ENCODE measurements at regions not wholly inside any gene's neighbourhood (a gene's known extent, or its start where the extent isn't known, plus 50 kb on each side); places are given as distances from the start of the nearest gene placed in this dataset.
A peak's percentile ranks its signal among the peaks of the same experiment; 100 is the strongest.
"Not testable (repeated sequence)": the region's sequence is repeated elsewhere in the genome, so short reads cannot be mapped to it uniquely, and the experiment has no call there.

DNA sequence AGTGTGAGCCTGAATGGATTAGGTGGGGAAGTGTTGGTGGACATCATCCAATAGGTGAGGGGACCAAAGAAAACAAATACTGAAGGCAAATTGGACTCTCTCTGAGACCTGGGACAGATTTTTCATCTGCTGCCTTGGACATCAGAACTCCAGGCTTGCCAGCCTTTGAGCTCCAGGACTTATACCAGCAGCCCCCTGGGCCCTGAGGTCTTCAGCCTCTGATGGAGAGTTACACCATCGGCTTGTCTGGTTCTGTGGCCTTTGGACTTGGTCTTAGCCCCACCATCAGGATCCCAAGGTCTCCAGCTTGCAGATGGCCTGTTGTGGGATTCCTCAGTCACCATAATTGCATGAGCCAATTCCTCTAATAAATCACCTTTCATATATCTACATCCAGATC, 80.8 kb upstream of the SLC8A3 start:
- TF ChIP-seq, protein P1, sequence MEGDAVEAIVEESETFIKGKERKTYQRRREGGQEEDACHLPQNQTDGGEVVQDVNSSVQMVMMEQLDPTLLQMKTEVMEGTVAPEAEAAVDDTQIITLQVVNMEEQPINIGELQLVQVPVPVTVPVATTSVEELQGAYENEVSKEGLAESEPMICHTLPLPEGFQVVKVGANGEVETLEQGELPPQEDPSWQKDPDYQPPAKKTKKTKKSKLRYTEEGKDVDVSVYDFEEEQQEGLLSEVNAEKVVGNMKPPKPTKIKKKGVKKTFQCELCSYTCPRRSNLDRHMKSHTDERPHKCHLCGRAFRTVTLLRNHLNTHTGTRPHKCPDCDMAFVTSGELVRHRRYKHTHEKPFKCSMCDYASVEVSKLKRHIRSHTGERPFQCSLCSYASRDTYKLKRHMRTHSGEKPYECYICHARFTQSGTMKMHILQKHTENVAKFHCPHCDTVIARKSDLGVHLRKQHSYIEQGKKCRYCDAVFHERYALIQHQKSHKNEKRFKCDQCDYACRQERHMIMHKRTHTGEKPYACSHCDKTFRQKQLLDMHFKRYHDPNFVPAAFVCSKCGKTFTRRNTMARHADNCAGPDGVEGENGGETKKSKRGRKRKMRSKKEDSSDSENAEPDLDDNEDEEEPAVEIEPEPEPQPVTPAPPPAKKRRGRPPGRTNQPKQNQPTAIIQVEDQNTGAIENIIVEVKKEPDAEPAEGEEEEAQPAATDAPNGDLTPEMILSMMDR (conservative IDR thresholded peaks at IDR 0.05; ENCODE audit: control insufficient read depth, insufficient read depth, low read depth, low read length), result no peak
- no peak overlapping the region for H3K4me3 ChIP-seq (ENCODE audit: control insufficient read depth, low read depth, low read length)
- no peak for DNase-seq (ENCODE audit: low read depth)

DNA sequence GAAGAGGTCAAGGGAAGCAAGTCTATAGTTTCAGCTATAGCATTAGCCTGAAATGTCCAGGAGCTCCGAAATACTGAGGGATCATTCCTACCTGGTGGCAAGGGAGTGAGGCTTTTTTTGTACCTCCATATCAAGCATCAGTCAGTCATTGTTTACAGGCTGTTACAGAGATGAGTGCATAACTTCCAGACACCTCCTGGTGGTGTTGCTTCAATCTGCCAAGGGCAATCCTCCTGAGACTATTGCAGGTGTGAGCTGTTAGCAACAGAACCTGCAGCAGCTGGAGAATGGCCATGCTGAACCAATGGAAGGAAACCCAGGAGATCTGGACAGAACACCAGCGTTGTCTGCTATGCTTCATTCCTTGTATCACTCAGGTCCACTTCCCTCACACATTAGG, 80.0 kb upstream of the SLC8A3 start:
- TF ChIP-seq, protein P1 (conservative IDR thresholded peaks at IDR 0.05; ENCODE audit: control insufficient read depth, insufficient read depth, low read depth, low read length), result no peak
- no peak for DNase-seq (ENCODE audit: low read depth)
- no peak overlapping the region for H3K4me3 ChIP-seq (ENCODE audit: control insufficient read depth, low read depth, low read length)

DNA sequence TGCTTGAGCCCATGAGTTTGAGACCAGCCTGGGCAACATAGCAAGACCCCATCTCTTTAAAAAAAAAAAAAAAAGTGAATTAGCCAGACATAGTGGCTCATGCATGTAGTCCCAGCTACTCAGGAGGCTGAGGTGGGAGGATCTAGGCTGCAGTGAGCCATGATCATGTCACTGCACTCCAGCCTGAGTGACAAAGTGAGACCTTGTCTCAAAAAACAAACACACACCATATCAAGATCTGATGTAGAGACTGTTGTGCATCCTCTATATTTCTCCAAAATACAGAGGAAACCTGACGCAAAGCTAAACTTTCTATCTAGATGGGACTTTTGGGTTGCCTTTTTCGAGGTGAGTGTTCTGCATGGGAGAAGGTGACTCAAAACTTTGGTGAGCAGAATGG, 77.4 kb upstream of the SLC8A3 start:
- TF ChIP-seq, protein P1 (conservative IDR thresholded peaks at IDR 0.05; ENCODE audit: control insufficient read depth, insufficient read depth, low read depth, low read length), result no peak
- H3K4me3 ChIP-seq (ENCODE audit: control insufficient read depth, low read depth, low read length), result no peak overlapping the region
- DNase-seq (ENCODE audit: low read depth), result no peak

DNA sequence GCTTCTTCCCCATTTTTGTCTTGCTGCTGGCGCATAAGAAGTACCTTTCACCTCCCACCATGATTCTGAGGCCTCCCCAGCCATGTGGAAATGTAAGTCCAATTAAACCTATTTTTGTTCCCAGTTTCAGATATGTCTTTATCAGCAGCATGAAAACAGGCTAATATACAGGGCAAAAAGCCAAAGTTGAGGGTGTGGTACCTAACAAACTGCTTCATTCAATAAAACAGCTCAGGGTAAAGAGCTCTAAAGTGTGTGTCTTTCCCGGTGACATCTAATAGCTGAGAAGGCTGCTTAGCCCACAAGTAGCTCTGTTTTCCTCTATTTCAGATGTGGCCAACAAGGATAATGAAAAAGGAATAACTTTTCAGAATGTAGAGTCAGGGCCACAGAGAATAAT, 76.7 kb upstream of the SLC8A3 start:
- TF ChIP-seq, protein P1 (conservative IDR thresholded peaks at IDR 0.05; ENCODE audit: control insufficient read depth, insufficient read depth, low read depth, low read length), result no peak
- DNase-seq (ENCODE audit: low read depth), result no peak
- H3K4me3 ChIP-seq (ENCODE audit: control insufficient read depth, low read depth, low read length), result no peak overlapping the region

DNA sequence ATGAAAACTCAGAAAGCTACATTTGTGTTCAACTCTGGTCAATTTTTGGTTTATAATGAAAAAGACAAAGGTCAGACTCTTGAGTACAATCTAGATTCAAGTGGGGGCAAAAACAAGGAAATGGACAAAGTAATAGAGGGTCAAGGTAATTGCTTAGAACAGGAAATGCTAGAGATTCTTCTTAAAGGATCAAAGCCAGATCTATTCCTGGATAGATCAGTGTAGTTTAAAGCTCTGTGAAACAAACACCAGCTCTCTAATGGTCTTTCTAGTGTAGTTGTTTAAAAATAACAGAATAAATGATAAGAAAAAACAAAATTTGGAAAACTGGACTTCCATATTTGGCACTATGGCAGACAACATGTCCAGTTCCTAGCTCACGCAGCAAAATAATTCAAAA, 70.7 kb upstream of the SLC8A3 start:
- DNase-seq (ENCODE audit: low read depth), result no peak
- TF ChIP-seq, protein P1 (conservative IDR thresholded peaks at IDR 0.05; ENCODE audit: control insufficient read depth, insufficient read depth, low read depth, low read length), result no peak
- no peak overlapping the region for H3K4me3 ChIP-seq (ENCODE audit: control insufficient read depth, low read depth, low read length)

DNA sequence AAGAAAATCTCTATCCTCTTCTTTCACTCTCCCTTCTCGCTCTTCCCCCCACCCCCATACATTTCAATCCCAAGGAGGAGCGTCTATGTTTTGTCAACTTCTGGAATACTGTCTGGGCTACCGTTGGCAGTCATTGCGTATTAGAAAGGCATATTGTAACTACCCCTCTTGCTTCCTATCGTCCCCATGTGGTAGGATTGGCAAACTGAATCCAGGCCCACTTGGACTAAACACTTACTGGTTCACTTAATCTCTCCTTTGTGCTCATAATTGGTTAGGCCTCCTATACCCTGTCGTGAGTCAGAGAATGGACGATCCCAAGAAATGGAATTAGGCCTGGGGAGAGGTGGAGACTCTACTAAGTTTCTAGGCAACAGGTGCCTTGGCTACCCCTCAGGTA, 68.8 kb upstream of the SLC8A3 start:
- TF ChIP-seq, protein P1 (conservative IDR thresholded peaks at IDR 0.05; ENCODE audit: control insufficient read depth, insufficient read depth, low read depth, low read length), result peak; percentile 35
- H3K4me3 ChIP-seq (ENCODE audit: control insufficient read depth, low read depth, low read length), result no peak overlapping the region
- peak; percentile 1 for DNase-seq (ENCODE audit: low read depth)

DNA sequence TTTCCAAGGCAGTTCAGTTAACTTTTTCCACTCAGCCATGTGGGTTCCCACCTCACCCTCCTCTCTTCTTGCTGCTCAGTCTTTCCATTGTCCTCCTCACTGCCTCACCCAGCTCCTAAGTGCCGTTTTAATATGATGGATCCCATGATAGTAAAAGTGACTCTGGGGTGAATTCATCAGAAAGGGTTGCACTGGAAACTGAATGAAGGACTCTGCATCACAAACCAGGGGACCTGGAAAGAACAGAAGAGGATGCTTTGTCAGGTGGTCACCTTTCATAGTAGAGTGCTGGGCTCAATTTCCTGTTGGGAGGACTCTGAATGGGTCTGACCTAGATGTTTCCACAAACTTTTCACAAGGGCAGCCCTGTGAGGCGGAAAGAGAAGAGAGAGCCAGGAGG, 67.8 kb upstream of the SLC8A3 start:
- TF ChIP-seq, protein P1 (conservative IDR thresholded peaks at IDR 0.05; ENCODE audit: control insufficient read depth, insufficient read depth, low read depth, low read length), result no peak
- DNase-seq (ENCODE audit: low read depth), result no peak
- no peak overlapping the region for H3K4me3 ChIP-seq (ENCODE audit: control insufficient read depth, low read depth, low read length)

DNA sequence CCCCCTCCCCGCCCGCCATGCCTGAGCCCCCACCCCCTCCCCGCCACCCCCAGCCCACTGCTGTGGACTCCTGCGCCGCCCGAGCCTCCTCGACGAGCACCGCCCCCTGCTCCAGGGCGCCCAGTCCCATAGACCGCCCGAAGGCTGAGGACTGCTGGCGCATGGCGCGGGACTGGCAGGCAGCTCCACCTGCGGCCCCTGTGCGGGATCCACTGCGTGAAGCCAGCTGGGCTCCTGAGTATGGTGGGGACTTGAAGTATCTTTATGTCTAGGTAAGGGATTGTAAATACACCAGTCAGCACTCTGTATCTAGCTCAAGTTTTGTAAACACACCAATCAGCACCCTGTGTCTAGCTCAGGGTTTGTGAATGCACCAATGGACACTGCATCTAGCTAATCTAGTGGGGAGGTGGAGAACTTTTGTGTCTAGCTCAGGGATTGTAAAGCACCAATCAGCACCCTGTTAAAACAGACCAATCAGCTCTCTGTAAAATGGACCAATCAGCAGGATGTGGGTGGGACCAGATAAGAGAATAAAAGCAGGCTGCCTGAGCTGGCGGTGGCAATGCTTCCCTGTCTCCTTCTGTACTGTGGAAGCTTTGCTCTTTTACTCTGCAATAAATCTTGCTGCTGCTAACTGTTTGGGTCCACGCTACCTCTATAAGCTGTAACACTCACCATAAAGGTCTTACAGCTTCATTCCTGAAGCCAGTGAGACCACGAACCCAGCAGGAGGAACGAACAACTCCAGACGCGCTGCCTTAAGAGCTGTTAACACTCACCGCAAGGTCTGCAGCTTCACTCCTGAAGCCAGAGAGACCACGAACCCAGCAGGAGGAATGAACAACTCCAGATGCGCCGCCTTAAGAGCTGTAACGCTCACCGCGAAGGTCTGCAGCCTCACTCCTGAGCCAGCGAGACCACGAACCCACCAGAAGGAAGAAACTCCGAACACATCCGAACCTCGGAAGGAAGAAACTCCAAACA, 66.6 kb upstream of the SLC8A3 start:
- not testable (repeated sequence) for H3K4me3 ChIP-seq (ENCODE audit: control insufficient read depth, low read depth, low read length)
- peak; percentile 1 for DNase-seq (ENCODE audit: low read depth)

Measured in fibroblast of mammary gland (primary cell).